ENCODE measurements at regions not wholly inside any gene's neighbourhood (a gene's known extent, or its start where the extent isn't known, plus 50 kb on each side); places are given as distances from the start of the nearest gene placed in this dataset.

- no peak for TF ChIP-seq CTCF (IDR thresholded peaks at IDR 0.05)
- no peak for TF ChIP-seq EZH2phosphoT487 (IDR thresholded peaks at IDR 0.05; ENCODE audit: borderline replicate concordance, low read depth)
- no peak for TF ChIP-seq TEAD4 (IDR thresholded peaks at IDR 0.05; ENCODE audit: borderline replicate concordance, insufficient read depth)
- no peak for TF ChIP-seq PBX3 (IDR thresholded peaks at IDR 0.05)
- no peak for TF ChIP-seq ELF1 (IDR thresholded peaks at IDR 0.05)
- TF ChIP-seq YY1 (IDR thresholded peaks at IDR 0.05; ENCODE audit: low read depth), result no peak
- TF ChIP-seq POLR2AphosphoS5 (IDR thresholded peaks at IDR 0.05; ENCODE audit: low read depth, low read length), result no peak
- no peak for TF ChIP-seq GABPA (IDR thresholded peaks at IDR 0.05; ENCODE audit: low read depth)
These were observed 138.7 kb upstream of the RBMS1 start for GRCh38 chr2:160632084-160632975.

All from SK-N-SH (cell line).